ENCODE measurements at regions not wholly inside any gene's neighbourhood (a gene's known extent, or its start where the extent isn't known, plus 50 kb on each side); places are given as distances from the start of the nearest gene placed in this dataset.
"Not testable (repeated sequence)": the region's sequence is repeated elsewhere in the genome, so short reads cannot be mapped to it uniquely, and the experiment has no call there.

DNA sequence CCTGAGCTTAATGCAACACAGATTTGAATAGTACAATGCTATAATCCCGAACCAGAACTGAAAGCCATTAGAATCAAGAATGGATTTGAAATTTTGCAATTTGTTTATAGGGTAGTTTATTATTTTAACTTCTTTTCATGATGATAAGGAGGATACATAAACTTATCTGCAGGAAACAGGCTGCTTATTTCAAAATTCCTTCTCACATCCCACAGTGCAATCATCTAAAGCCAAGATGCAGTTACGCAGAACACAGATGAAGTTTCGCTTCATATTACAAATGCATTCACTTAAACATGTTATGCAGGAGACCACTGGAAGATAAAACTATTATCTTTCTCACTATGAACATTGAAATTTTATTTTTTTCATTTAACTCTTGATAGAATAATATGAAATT lies 1019.6 kb downstream of the PLA2G4A start:
- DNase-seq = no peak

DNA sequence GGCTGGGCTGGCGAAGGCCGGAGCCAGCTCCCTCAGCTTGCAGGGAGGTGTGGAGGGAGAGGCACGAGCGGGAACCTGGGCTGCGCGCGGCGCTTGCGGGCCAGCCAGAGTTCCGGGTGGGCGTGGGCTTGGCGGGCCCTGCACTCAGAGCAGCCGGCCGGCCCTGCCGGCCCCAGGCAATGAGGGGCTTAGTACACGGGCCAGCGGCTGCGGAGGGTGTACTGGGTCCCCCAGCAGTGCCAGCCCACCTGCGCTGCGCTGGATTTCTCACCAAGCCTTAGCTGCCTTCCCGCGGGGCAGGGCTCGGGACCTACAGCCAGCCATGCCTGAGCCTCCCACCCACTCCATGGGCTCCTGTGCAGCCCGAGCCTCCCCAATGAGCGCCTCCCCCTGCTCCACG lies 1021.4 kb downstream of the PLA2G4A start:
- DNase-seq = not testable (repeated sequence)

DNA sequence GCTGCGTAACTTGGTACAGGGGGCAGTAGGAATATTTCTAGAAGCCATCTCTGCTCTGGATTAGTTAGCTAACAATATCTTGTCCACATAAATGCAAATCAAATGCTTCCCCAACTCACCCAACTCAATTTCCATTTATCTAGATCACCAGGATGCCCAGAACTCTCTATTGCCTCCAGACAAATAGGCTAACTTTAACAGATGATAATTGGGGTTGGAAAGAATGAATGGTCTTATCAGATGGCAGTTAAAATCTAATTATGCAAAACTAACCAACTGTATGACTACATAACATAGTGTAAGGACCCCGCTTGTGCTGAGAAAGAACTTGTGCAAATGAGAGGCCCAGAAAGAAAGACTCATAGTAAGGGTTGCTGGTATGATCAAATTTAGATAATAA lies 1024.8 kb downstream of the PLA2G4A start:
- no peak for DNase-seq

DNA sequence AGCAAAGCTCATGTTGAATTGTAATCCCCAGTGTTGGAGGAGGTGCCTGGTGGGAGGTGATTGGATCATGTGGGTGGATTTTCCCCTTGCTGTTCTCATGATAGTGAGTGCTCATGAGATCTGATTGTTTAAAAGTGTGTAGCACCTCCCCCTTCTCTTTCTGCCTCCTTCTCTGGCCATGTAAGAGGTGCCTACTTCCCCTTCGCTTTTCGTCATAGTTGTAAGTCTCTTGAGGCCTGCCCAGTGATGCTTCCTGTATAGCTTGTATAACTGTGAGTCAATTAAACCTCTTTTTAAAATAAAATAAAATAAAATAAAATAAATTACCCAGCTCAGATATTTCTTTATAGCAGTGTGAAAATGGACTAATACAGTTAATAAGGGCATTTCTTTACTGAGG lies 1025.7 kb downstream of the PLA2G4A start:
- DNase-seq = no peak

DNA sequence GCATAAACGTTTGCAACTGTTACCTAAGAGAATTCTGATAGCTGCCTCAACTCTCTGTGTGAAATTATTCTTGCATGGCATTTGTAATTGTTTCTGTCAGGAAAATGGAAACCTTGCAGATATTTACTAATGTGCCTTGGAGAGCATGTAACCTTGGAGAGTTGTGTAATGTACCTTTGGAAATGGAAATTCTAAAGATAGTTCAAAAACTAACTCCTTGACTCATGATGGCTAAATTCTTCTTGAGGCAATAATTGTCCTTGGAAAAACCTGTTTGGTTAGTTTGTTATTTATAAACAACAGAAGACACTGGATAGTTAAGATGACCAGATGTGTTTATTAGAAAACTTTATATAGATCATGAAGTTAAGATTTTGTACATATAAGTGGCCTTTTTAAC lies 1033.8 kb downstream of the PLA2G4A start:
- DNase-seq = no peak

DNA sequence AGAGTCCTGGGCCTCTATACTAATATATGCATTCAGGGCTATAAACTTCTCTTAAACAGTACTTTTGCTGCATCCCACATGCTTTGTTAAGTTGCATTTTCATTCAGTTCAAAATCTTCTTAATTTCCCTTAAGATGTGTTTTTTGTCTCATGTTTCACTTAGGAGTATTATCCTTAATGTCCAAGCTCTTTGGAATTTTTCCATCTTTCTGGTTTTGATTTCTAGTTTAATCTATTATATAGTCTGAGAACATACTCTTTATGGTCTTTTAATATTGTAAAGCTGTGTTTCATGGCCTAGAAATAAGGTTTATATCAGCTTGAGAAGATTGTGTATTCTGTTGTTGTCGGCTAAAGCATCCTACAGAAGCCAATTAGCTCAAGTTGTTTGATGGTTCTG lies 1041.8 kb downstream of the PLA2G4A start:
- no peak for DNase-seq

DNA sequence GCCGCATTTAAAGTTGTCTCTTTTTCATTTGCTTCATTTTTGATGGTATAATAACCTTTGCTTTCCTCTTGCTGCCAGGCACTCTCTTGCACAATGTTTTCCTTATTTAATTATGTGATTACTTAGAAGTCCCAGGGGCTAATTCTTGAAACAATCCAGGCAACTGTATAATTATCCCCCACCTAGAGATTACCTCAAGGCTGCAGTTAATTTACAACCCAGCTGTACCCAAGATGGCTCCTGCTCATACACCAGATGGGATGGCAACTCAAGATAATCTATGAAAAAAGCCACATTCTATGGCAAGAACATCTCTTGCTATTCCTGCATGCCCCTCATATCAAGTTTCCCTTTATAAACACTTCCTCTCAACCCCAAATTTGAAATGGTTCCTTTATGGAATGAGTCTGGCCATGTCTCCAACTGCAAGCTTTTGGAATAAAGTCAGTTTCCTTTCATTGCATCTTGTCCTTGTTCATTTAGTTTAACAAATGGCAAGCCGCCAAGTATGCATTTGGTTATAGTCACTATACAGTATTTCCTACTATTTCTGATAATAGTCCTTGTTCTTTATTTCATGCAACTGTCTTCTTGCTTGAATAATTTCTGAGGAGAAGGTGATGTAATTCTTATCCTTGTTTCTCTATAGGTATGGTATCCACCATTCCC lies 1042.6 kb downstream of the PLA2G4A start:
- peak; percentile 89 for DNase-seq

DNA sequence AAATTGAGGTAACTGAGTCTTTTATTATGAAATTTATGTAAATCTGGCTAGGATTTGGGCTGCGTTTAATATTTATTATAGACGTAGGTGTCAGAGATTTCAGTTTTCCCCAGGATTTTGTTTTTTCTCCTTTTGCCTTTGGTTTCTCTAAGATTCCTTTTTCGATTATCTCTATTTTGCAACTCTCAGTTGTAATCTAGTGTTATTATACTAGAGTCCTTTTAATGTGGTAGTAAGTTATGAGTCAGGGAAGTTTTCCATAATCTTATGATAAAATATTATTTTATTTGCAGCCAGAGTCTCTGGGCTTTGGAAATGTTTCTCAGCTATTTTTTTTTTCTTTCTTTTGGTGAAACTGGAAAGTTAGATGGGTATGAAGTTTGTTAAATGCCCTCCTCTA lies 1043.8 kb downstream of the PLA2G4A start:
- DNase-seq = no peak

DNA sequence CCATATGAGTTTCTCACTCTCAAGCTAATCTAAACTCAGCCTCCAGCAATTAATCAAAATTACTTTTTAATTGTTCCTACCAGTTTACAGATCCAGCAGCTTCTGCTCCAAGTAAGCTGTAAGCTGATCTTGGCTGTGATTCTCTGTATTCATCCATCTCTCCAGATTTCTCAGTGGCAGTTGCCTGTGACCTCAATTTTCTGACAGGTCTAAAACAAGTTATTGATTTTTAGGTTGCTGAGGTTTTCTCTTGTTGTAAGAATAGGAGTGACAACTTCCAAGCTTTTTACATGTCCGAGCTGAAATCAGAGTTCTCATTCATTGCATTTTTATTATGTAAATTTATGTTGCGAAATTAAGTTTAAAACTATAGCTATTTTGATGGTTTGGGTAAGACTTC lies 1044.4 kb downstream of the PLA2G4A start:
- no peak for DNase-seq

DNA sequence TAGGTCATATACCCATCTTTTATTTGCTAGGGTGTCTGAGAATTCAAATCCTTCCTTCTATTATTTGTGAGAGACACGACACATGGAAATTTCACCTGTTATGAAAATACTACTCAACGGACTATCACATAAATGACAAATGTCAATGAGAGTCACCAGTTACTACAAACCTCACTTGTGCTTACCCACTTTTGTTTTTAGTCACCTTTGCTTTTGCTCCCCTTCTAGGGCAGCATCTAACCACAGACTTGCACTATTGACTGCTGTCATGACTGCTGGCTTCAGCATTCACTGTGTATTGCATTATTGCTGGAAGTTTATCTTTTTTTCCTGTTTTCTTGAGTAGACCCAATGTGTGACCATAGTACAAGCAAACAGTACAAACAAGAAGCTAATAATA lies 1048.0 kb downstream of the PLA2G4A start:
- no peak for DNase-seq

DNA sequence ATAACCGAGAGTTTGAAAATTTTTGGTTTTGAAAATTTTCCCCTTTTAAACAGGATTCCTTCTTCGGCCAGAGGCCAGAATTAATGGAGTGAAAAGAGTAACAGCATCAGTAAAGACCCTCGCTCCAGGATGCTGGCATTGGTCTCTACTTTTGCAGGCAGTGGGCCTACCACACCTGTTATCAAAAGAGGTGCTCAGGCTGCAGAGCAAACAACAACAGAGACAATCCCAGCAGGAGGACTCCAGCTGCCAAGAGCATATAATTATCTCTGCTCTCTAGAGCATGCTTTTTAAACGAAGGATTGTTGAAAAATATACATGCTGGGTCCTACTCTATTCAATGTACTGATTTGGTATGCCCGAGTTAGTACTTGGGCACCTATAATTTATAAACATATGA lies 1048.5 kb downstream of the PLA2G4A start:
- peak; percentile 73 for DNase-seq

DNA sequence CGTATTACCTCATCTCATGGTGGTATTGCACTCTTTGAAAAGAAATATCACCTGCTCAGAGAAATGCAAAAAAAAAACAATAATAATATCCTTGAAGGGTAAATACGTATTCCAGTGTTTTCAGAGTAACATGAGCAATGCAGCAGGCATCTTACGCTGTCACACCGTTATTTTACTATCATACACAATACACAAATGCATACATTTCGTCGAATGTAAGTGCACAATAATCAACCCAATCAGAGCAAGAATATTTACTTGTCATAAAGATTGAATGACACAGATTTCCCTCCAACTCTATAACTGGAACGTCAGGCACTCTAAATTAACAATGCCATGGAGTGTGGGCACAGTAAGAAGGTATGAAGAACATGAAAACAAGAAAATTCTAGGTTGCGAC lies 1050.1 kb downstream of the PLA2G4A start:
- DNase-seq = no peak

DNA sequence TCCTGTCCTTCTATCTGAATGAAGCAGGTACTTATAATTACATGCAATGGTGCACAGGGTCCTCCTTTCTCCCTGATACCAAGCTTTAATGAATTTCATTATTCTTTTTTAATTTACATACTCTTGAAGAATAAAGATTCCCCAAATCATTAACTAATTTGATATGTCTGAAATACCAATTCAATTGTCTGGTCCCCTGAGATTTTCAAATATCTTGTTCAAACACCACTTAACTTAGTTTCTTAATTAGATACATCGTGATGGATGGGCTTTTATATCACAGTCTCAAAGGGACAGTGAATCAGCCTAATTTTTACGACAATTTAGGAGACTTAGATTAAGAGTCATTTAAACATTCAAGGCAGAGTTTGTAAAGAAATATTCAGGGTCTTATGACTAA lies 1054.6 kb downstream of the PLA2G4A start:
- no peak for DNase-seq

DNA sequence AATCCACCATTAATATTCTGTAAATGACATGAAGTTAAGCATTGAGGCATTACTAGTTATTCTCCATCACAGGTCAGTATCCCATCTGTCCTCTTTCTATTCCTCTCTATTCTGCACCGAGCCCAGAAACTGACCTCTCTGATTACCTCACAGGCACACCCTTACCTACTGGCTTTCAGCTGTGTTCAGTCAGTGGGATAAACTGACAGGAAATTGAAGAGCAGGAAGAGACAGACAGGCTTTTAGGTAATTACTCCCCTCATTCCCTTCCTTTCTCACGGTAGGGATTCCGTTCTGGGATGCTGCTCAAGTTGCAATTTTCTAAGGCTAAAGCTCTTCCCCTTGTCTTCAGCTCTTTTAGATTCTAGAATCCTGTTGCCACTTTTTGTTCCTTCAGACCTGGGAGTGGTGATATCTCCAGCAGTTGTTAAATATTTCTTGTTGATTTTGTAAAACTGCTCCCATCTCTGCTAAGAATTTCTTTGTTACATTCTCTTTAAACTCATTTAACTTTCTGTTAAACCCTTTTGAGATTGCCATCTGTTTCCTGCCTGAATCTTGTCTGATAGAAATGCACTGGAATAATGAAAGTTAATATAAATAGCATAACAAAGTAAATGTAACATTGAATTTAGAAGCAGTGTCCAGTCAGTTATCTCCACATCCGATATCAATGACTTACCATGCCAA lies 1063.4 kb downstream of the PLA2G4A start:
- DNase-seq = no peak

DNA sequence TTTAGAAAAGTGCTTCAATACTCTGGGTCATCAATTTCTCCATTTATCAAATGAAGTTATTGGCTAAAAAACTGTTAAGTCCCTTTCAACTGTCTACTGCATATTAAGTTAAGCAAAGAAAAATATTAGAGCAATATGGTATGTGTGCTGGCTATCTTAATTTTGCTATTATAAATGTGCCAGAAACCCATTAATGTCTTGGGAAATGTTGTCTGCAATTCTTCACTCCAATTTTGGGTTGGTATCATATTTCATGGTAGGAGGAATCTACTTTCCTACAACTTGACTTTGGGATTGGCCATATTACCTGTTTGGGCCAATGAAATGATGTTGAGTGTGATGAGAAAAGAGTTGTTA lies 1063.9 kb downstream of the PLA2G4A start:
- no peak for DNase-seq

DNA sequence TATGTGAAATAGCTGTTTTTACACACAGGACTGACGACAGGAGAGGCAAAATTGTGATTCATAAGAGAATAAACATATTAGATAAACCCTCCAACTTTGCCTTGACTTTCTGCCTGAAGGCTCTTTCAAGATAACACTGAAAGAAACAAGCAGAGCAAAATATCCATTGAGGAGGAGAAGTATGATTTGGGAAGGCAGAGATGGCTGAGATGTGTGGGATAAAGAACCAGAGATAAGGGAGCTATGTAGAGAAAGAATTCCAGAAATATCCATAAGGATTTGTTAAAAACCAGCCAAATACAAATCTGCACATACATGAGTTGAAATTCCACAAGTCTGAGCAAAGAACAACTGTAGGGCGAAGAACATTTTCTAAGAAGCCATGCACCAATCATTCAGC lies 1064.7 kb downstream of the PLA2G4A start:
- DNase-seq = no peak

DNA sequence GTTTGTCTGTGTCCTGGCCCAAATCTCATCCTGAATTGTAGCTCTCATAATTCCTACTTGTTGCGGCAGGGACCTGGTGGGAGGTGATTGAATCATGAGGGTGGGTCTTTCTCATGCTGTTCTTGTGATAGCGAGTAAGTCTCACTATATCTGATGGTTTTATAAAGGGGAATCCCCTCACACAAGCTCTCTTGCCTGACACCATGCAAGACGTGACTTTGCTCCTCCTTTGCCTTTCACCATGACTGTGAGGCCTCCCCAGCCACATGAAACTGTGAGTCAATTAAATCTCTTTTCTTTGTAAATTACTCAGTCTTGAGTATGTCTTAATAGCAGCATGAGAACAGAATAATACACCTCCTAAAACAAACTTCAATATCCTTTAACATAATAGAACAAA lies 1065.6 kb downstream of the PLA2G4A start:
- no peak for DNase-seq

DNA sequence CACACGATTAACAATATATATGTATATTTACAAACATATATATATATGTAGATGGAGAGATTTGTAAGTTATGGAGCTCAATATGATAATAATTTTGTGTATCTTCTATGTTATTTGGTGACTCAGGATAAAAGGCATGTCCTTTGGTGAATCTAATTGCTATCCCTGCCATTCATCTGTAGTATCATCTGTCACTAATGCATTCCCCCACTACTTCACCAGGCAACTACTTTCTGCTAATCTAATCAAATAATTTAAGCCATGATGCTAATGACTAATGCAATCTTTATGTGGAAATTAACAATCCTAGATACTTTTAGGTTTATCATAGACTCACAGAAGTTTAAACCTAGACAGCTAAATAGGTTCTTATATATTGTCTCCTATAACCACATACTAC lies 1074.5 kb downstream of the PLA2G4A start:
- no peak for DNase-seq

DNA sequence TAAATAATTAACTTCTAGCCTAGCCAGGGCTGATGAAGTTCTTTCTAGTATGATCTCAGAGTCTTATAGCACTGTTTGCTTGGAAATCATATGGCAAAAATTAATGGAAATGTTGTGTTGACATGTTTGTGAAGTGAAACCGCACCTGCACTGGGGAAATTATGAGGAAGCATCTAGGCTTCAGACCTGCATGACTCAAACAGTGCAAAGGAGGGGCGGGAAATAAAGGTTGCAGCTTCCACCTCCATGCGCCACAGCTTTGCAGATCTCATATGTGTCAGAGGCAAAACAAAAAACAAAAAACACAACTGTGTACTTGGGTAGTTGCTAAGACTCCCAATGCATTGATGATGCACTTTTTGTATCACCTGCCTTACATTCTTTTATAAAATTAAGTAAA lies 1080.6 kb downstream of the PLA2G4A start:
- DNase-seq = no peak

DNA sequence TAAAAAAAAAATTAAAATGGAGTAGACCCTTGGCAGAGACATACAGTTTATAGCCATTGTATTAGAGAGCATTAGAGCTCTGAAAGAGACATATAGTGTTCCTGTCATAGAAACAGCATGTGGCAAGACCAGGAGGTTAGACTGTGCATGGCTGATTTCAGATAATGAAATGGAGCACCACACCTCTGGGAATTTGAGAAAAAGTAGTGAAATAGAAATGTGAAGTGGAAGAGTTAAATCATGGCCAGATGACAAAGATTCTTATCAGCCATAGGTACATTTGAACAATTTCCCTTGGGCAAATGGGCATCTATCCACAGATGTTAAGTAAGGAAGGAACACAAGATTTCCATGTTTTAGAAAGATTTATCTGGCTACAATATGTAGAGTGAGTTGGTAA lies 1083.1 kb downstream of the PLA2G4A start:
- DNase-seq = peak; percentile 93

DNA sequence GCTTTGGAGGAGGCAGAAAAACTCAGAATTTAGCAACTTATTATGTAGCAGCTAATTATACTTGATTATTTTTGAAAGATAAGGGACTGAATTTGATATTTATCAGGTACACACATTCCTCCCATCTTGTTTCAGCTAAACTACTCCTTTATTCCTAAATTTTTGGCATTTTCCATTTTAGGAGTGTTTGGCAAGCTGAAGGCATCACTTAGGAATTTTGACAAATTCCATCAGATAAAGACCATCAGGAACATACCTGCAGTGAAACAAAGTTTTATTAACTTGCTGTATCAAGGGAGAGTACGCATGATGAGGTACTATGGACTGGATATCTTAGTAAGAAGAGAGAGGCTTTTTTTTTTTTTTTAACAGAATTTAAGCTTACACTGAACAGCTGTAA lies 1092.2 kb downstream of the PLA2G4A start:
- DNase-seq = no peak

DNA sequence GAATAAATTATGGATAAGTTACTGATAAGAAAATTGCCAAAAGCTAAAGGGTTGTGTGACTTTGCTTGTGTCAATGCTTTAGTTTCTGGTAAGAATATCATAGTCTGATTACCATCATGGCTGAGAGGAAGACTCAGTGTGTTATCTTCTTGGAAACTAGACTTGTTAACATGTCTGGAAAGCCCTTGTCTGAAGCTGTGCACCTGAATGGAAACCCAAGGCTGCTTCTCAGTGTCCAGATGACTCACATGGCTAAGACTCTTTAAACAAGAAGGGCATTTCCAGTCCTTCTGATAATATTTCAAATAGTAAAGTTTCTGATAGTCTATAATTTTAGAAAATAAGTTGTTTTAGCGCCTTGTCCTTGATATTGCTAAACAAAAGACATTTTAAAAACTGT lies 1092.7 kb downstream of the PLA2G4A start:
- DNase-seq = no peak

DNA sequence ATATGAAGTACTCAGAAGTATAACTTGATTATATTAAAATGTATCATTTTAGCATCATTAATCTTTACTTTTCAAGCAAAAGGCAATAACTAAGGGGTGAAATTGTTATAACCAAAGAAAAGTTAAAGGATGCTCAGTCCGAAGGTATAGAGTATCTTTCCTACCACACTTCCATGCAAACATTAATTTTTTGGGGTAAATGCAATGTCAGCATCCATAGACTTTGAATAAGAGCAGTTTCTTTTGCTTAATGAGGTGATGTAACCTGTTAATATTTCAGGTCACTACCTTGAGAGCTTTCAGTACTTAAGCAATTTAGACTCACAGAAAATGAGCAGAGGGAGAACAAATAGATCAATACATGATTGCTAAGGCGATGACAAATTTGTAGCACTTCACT lies 1093.5 kb downstream of the PLA2G4A start:
- DNase-seq = no peak

DNA sequence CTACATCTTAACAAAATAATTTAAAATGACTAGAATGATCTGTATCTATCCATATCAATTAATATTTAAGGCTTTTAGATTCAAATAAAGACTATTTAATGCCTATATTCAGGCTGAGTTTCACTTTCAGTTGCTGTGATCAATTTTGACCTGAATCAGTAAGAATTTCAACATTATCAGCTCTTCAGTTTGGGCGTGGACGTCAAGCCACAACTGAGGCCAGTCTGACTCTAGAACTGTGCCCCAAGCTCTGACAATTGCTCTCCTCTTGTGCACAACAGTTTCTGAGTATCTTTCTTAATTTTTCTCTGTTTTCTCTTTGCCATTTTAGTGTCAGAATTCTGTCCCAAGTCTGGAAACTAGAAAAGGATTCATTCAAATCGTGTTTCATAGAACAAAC lies 1095.5 kb downstream of the PLA2G4A start:
- no peak for DNase-seq

DNA sequence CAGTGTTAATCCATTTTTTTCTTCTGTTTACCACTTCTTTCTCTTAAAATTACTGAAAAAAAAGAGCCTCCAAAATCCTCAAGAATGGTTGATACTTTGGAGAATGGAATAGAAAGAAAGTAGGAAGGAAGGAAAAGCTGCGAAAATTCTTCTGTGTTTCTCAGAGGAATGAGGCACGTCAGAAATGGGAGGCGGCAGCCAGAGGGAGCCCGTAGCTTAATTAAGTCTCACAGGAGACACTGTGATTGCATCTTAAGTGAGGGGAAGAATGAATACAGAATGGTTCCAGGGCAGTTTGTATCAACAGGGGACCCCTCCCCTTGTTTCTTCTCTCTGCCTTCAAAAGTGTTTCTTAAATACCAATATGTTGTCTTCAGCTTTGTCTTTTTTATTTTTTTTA lies 1099.5 kb downstream of the PLA2G4A start:
- no peak for DNase-seq
